Endothelial cell of umbilical vein (primary cell): ENCODE measurements at regions not wholly inside any gene's neighbourhood (a gene's known extent, or its start where the extent isn't known, plus 50 kb on each side); places are given as distances from the start of the nearest gene placed in this dataset.

Experiments used
- BruUV-seq: library from RNA; stranded (reverse); fragments of 400-500 nt; replicated peaks from 2 replicates; lab custom pipeline; 2021; lab: Mats Ljungman, UMichigan
- CTCF ChIA-PET: fragments of 300-600, 350-600 bp; sonication (Branson Sonifier 250); formaldehyde crosslinking; loops from one replicate; lab custom pipeline; 2021; ENCODE audit warnings: antibody characterized with exemption, inconsistent platforms; lab: Charles Lee
- POLR2A ChIA-PET: fragments of 300-600, 350-600 bp; sonication (Branson Sonifier 250); formaldehyde crosslinking; loops from one replicate; lab custom pipeline; 2021; ENCODE audit warnings: antibody characterized with exemption, inconsistent platforms; lab: Charles Lee
- DNase-seq: peaks from one replicate; pipeline ENCODE4 v3.0.0-alpha.2; 2011; ENCODE audit warnings: low read depth, low spot score
- FAIRE-seq: peaks from 2 replicates; lab custom pipeline; 2011; peaks lifted over from hg19 to GRCh38; lab: Jason Lieb, UNC
- H2AFZ ChIP-seq: 2 replicates; pipeline ENCODE4 v1.6.0; 2012; ENCODE audit warnings: low read depth, low read length, control low read depth, inconsistent platforms
- H3K27ac ChIP-seq: 2 replicates; pipeline ENCODE4 v1.5.1; 2011; ENCODE audit warnings: low read depth, mild to moderate bottlenecking, control low read depth, low read length, moderate library complexity; ENCODE audit not compliant: insufficient read depth
- H3K27me3 ChIP-seq, 2 experiments: 2 replicates each; pipeline versions ENCODE4 v1.6.0 to v1.6.1; 2011; ENCODE audit warnings: low read length in 2 of 2, mixed read lengths in 1 of 2; ENCODE audit not compliant: control insufficient read depth in 2 of 2, insufficient read depth in 2 of 2
- H3K36me3 ChIP-seq, 2 experiments: 2 replicates in 1 of 2; 3 replicates in 1 of 2; pipeline ENCODE4 v1.5.1; 2011; ENCODE audit warnings: low read length in 2 of 2, mild to moderate bottlenecking in 1 of 2, moderate library complexity in 1 of 2; ENCODE audit not compliant: control insufficient read depth in 2 of 2, insufficient read depth in 2 of 2; ENCODE audit errors: extremely low read depth in 1 of 2
- H3K4me1 ChIP-seq: 3 replicates; pipeline ENCODE4 v1.5.1; 2011; ENCODE audit warnings: mild to moderate bottlenecking, low read length; ENCODE audit not compliant: control insufficient read depth, insufficient read depth; ENCODE audit errors: extremely low read depth
- H3K4me2 ChIP-seq: 2 replicates; pipeline ENCODE4 v1.6.1; 2011; ENCODE audit warnings: low read length, control low read depth, mixed read lengths; ENCODE audit not compliant: insufficient read depth
- H3K4me3 ChIP-seq, 3 experiments: fragments of 200-600 bp in 1 of 3; sonication (generic), shearing (Covaris generic) in 1 of 3; replicated peaks in 1 of 3; 2 replicates each; pipeline ENCODE4 v1.5.1; 2011 to 2016; ENCODE audit warnings: control low read depth in 3 of 3, low read length in 3 of 3, mild to moderate bottlenecking in 2 of 3, inconsistent platforms in 1 of 3, low read depth in 1 of 3, moderate library complexity in 1 of 3; ENCODE audit not compliant: insufficient read depth in 1 of 3
- H3K79me2 ChIP-seq: 2 replicates; pipeline ENCODE4 v1.6.0; 2012; ENCODE audit warnings: low read length, inconsistent platforms; ENCODE audit not compliant: control insufficient read depth, insufficient read depth
- H3K9ac ChIP-seq: replicated peaks from 2 replicates; pipeline ENCODE3; 2011; ENCODE audit warnings: low read length, control low read depth; ENCODE audit not compliant: insufficient read depth; ENCODE audit errors: extremely low read depth
- H3K9me1 ChIP-seq: replicated peaks from 3 replicates; pipeline ENCODE4 v1.6.0; 2011; ENCODE audit warnings: mild to moderate bottlenecking, low read length; ENCODE audit not compliant: control insufficient read depth, insufficient read depth; ENCODE audit errors: extremely low read depth
- H3K9me3 ChIP-seq: replicated peaks from 2 replicates; pipeline ENCODE4 v1.5.1; 2012; ENCODE audit warnings: low read length, inconsistent platforms; ENCODE audit not compliant: control insufficient read depth, insufficient read depth
- H4K20me1 ChIP-seq: replicated peaks from 2 replicates; pipeline ENCODE3; 2011; ENCODE audit warnings: mild to moderate bottlenecking, low read length; ENCODE audit not compliant: control insufficient read depth, insufficient read depth; ENCODE audit errors: extremely low read depth
- EZH2 ChIP-seq: IDR thresholded peaks from 2 replicates; pipeline ENCODE4 v1.6.1; 2012; ENCODE audit warnings: borderline replicate concordance, low read depth, mild to moderate bottlenecking, moderate library complexity, low read length, inconsistent platforms; ENCODE audit not compliant: severe bottlenecking
- FOS ChIP-seq: IDR thresholded peaks from 2 replicates; pipeline ENCODE4 v1.6.1; 2011; ENCODE audit warnings: mild to moderate bottlenecking, low read length, moderate library complexity, borderline replicate concordance; ENCODE audit not compliant: insufficient read depth
- GATA2 ChIP-seq: IDR thresholded peaks from 2 replicates; pipeline ENCODE4 v1.7.0; 2011; ENCODE audit warnings: low read depth, mild to moderate bottlenecking, moderate library complexity, mixed read lengths, low read length; ENCODE audit not compliant: insufficient read length, insufficient read depth
- JUN ChIP-seq: IDR thresholded peaks from 2 replicates; pipeline ENCODE4 v1.6.1; 2011; ENCODE audit warnings: borderline replicate concordance, low read depth; ENCODE audit not compliant: insufficient read length, insufficient read depth
- MYC ChIP-seq: IDR thresholded peaks from one replicate; pipeline ENCODE4 v1.6.1; 2011; ENCODE audit warnings: mild to moderate bottlenecking, low read depth, low read length
- POLR2A ChIP-seq: IDR thresholded peaks from 2 replicates; pipeline ENCODE4 v1.6.1; 2012; ENCODE audit warnings: low read depth, mild to moderate bottlenecking, control low read depth, low read length
- POLR2AphosphoS5 ChIP-seq: IDR thresholded peaks from 2 replicates; pipeline ENCODE4 v1.6.1; 2012; ENCODE audit warnings: low read depth, mild to moderate bottlenecking, control low read depth, low read length, moderate library complexity; ENCODE audit not compliant: insufficient read depth
- dilution Hi-C: fragments of 300-500 bp; cut with MboI; formaldehyde crosslinking; loops from one replicate; pipeline ENCODE4 v1.15.0; 2019; ENCODE audit warnings: low sequenced_read_pairs; ENCODE audit not compliant: extremely low pct_ligation_motif_present
- intact Hi-C: fragments of 100-400 bp; cut with micrococcal nuclease; formaldehyde crosslinking; loops from one replicate; pipeline ENCODE4 v1.10.0; 2022
- TF ChIP-seq, protein P1 (sequence below), 2 donors: IDR thresholded peaks; 1 replicate in 1 of 2; 2 replicates in 1 of 2; pipeline ENCODE4 v1.5.1; 2011; ENCODE audit warnings: low read length in 2 of 2, mild to moderate bottlenecking in 2 of 2, moderate library complexity in 2 of 2, control low read depth in 1 of 2, inconsistent platforms in 1 of 2, low read depth in 1 of 2; ENCODE audit not compliant: insufficient read depth in 1 of 2; ENCODE audit errors: extremely low read depth in 1 of 2
- TF ChIP-seq, protein P2 (sequence below): IDR thresholded peaks from 2 replicates; pipeline ENCODE4 v1.6.1; 2011; ENCODE audit not compliant: insufficient read depth, insufficient read length

DNA sequence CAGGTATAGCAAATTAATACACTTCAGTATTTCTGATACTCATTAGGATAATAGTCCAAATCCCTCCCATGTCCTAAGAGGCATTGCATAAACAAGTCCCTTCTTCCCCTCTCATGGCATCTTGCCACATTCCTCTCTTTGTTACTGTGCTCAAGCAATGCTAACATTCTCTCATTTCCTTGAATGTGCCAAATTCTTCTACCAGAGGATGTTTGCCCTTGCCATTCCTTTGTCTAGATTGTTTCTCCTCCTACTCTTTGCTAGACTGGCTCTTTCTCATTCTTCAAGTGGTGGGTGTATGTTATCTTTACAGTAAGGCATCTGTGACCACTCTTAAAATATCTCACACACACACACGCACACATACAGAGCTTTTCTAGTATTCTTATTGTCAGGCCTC is 621.0 kb upstream of the CXADR start:
- FAIRE-seq (peak; percentile 78), DNase-seq (peak; percentile 88)
- no peak overlapping the region for H3K4me3 ChIP-seq
- no peaks in the 10 kb centered on the region for H3K36me3 ChIP-seq
- ChIA-PET CTCF (no interaction called here), POLR2A (no interaction called here)
- H3K27me3 ChIP-seq = no peaks in the 10 kb centered on the region
- intact Hi-C loops (no loop called here), dilution Hi-C loops (no loop called here)
- H3K79me2 ChIP-seq = no peaks in the 10 kb centered on the region
- H3K27ac ChIP-seq = no peak overlapping the region
- H2AFZ ChIP-seq = no peak overlapping the region
- no peak overlapping the region for H3K4me2 ChIP-seq
- TF ChIP-seq POLR2A (no peak), FOS (no peak), MYC (no peak), EZH2 (no peak)
- TF ChIP-seq, protein P1, sequence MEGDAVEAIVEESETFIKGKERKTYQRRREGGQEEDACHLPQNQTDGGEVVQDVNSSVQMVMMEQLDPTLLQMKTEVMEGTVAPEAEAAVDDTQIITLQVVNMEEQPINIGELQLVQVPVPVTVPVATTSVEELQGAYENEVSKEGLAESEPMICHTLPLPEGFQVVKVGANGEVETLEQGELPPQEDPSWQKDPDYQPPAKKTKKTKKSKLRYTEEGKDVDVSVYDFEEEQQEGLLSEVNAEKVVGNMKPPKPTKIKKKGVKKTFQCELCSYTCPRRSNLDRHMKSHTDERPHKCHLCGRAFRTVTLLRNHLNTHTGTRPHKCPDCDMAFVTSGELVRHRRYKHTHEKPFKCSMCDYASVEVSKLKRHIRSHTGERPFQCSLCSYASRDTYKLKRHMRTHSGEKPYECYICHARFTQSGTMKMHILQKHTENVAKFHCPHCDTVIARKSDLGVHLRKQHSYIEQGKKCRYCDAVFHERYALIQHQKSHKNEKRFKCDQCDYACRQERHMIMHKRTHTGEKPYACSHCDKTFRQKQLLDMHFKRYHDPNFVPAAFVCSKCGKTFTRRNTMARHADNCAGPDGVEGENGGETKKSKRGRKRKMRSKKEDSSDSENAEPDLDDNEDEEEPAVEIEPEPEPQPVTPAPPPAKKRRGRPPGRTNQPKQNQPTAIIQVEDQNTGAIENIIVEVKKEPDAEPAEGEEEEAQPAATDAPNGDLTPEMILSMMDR (IDR thresholded peaks at IDR 0.05; ENCODE audit: extremely low read depth in 1 of 2, insufficient read depth in 1 of 2, low read depth in 1 of 2, low read length in 2 of 2) = no peak
- no TSS peak for BruUV-seq
- H3K9me1 ChIP-seq = no peaks in the 10 kb centered on the region
- H3K9me3 ChIP-seq = no peaks in the 10 kb centered on the region
- peaks cover 4% of the 10 kb centered on the region for H3K4me1 ChIP-seq
- no peaks in the 10 kb centered on the region for H4K20me1 ChIP-seq
- no peak overlapping the region for H3K9ac ChIP-seq

DNA sequence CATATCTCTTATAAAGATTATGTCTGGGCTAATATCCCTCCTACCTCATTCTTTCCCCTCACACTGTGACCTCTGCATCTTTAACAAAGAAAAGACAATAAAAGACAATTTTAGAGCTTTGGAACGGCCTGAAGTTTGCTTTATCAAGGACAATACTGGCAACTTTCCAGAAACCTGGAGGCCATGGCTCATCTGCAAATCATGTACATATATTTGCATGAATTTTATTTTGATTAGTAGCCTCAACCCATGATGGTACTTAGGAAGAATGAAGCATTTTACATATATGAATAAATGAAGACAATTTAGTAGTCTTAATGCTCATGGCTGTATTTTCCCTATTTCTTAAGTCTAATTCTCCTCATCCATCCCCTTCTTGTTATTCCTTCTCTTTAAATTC is 612.2 kb upstream of the CXADR start:
- peak; percentile 44 for DNase-seq

More for the DNA sequence above, 612.2 kb upstream of the CXADR start:
- TF ChIP-seq GATA2 (no peak), POLR2A (no peak), EZH2 (no peak), JUN (no peak), POLR2AphosphoS5 (no peak), MYC (no peak), FOS (no peak)
- TF ChIP-seq, protein P1 (IDR thresholded peaks at IDR 0.05; ENCODE audit: extremely low read depth in 1 of 2, insufficient read depth in 1 of 2, low read depth in 1 of 2, low read length in 2 of 2) = no peak
- TF ChIP-seq, protein P2, sequence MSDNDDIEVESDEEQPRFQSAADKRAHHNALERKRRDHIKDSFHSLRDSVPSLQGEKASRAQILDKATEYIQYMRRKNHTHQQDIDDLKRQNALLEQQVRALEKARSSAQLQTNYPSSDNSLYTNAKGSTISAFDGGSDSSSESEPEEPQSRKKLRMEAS = no peak
- H3K4me3 ChIP-seq = no peak overlapping the region
- H3K9me1 ChIP-seq = no peaks in the 10 kb centered on the region
- H3K27me3 ChIP-seq = no peaks in the 10 kb centered on the region
- H3K4me2 ChIP-seq = no peak overlapping the region
- H3K27ac ChIP-seq = no peak overlapping the region
- dilution Hi-C loops (no loop called here), intact Hi-C loops (no loop called here)
- ChIA-PET POLR2A (no interaction called here), CTCF (interaction anchor here (1.2 kb wide), 1 partner anchor 36 kb away, joined by 3 read pairs; no protein-coding TSS in a partner anchor)
- no peaks in the 10 kb centered on the region for H4K20me1 ChIP-seq
- H3K79me2 ChIP-seq = no peaks in the 10 kb centered on the region
- FAIRE-seq = no peak
- no peaks in the 10 kb centered on the region for H3K4me1 ChIP-seq
- no TSS peak for BruUV-seq
- no peaks in the 10 kb centered on the region for H3K36me3 ChIP-seq
- H3K9ac ChIP-seq = no peak overlapping the region
- H2AFZ ChIP-seq = no peak overlapping the region
- H3K9me3 ChIP-seq = no peaks in the 10 kb centered on the region
